ENCODE measurements at regions not wholly inside any gene's neighbourhood (a gene's known extent, or its start where the extent isn't known, plus 50 kb on each side); places are given as distances from the start of the nearest gene placed in this dataset.

- no peak for TF ChIP-seq EP300 (IDR thresholded peaks at IDR 0.05)
- TF ChIP-seq CTCF (IDR thresholded peaks at IDR 0.05) = no peak
- no peak for TF ChIP-seq POLR2AphosphoS5 (IDR thresholded peaks at IDR 0.05)
- no peak for TF ChIP-seq POLR2A (IDR thresholded peaks at IDR 0.05)
- peaks cover 5% of the 10 kb centered on the region for H3K4me1 ChIP-seq
- no peak overlapping the region for H3K4me3 ChIP-seq
- H3K27ac ChIP-seq = no peak overlapping the region
- no peaks in the 10 kb centered on the region for H3K36me3 ChIP-seq
- DNase-seq (ENCODE audit: low spot score in 2 of 2) = no peak
- WGBS = 93% methylated on average over 6 of the region's 6 CpGs
- H3K27me3 ChIP-seq = no peaks in the 10 kb centered on the region
- no peaks in the 10 kb centered on the region for H3K9me3 ChIP-seq
Measured at GRCh38 chr9:19927560-19927959, 138.7 kb upstream of the SLC24A2 start.

GRCh38 chr9:19926774-19927173 is 137.9 kb upstream of the SLC24A2 start:
- 88% methylated on average over 6 of the region's 7 CpGs for WGBS
- H3K27me3 ChIP-seq = no peaks in the 10 kb centered on the region
- no peaks in the 10 kb centered on the region for H3K36me3 ChIP-seq
- TF ChIP-seq POLR2AphosphoS5 (IDR thresholded peaks at IDR 0.05) = no peak
- no peak for TF ChIP-seq POLR2A (IDR thresholded peaks at IDR 0.05)
- TF ChIP-seq CTCF (IDR thresholded peaks at IDR 0.05) = no peak
- no peak for TF ChIP-seq EP300 (IDR thresholded peaks at IDR 0.05)
- no peaks in the 10 kb centered on the region for H3K9me3 ChIP-seq
- no peak for DNase-seq (ENCODE audit: low spot score in 2 of 2)
- no peak overlapping the region for H3K4me3 ChIP-seq
- H3K27ac ChIP-seq = no peak overlapping the region
- peaks cover 5% of the 10 kb centered on the region for H3K4me1 ChIP-seq

DNA sequence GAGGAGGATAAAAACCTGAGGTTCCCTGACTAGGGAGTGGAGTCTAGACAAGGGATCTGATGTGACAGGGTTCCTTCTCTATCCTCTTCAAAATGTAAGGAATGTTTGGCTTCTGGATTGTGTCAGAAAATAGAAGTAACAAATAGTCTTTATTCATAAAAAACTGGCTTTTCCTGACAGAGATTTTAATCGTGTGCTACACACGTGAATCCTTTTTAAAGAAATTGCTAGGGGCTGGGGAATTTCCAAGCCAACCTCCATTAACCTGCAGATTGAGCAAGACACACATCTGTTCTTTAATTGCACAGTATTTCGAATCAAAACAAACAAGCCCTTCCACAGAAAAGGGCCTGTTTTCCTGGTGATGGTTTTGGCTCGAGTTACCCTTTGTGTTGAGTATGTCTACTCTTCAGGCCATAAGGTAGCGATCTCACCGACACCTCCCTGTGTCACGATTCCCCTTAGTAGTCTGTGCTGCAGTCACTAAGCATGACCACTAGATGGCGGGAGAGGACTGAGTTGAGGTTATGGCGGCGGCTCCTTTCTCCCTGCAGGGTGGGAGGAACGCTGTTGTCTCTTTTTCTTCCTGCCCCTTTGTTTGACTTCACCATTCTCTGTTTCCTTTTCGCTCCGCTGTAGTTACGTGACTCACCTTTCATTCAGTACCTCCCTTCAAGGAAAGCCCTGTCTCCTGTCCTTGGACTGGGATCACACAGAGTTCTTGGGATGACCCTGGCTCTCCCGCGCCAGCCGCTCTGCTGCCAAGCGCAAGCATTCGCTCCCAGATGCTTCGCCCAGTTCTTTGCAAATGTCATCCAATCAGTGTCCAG is 137.1 kb upstream of the SLC24A2 start:
- Histone ChIP-seq H3K4me3 (peak overlapping the region; percentile 27), H3K36me3 (no peaks in the 10 kb centered on the region), H3K9me3 (no peaks in the 10 kb centered on the region), H3K27ac (no peak overlapping the region), H3K4me1 (peaks cover 5% of the 10 kb centered on the region), H3K27me3 (no peaks in the 10 kb centered on the region)
- DNase-seq (ENCODE audit: low spot score in 2 of 2) = peak; percentile 70 to 85
- 2% methylated on average over 20 of the region's 20 CpGs for WGBS
- peak; percentile 86 to 93 for TF ChIP-seq CTCF (IDR thresholded peaks at IDR 0.05)
- TF ChIP-seq POLR2AphosphoS5 (IDR thresholded peaks at IDR 0.05) = no peak

- no peak for TF ChIP-seq EP300 (IDR thresholded peaks at IDR 0.05)
- no peak for TF ChIP-seq POLR2A (IDR thresholded peaks at IDR 0.05)
- TF ChIP-seq CTCF (IDR thresholded peaks at IDR 0.05) = no peak
- no peak for TF ChIP-seq POLR2AphosphoS5 (IDR thresholded peaks at IDR 0.05)
- H3K4me1 ChIP-seq = peaks cover 5% of the 10 kb centered on the region
- H3K27ac ChIP-seq = no peak overlapping the region
- no peaks in the 10 kb centered on the region for H3K9me3 ChIP-seq
- H3K36me3 ChIP-seq = no peaks in the 10 kb centered on the region
- H3K27me3 ChIP-seq = no peaks in the 10 kb centered on the region
- DNase-seq (ENCODE audit: low spot score in 2 of 2) = no peak
- whole genome bisulfite sequencing = 90% methylated on average over 2 of the region's 2 CpGs
- no peak overlapping the region for H3K4me3 ChIP-seq
Measured at GRCh38 chr9:19924080-19924479, 135.2 kb upstream of the SLC24A2 start.

DNA sequence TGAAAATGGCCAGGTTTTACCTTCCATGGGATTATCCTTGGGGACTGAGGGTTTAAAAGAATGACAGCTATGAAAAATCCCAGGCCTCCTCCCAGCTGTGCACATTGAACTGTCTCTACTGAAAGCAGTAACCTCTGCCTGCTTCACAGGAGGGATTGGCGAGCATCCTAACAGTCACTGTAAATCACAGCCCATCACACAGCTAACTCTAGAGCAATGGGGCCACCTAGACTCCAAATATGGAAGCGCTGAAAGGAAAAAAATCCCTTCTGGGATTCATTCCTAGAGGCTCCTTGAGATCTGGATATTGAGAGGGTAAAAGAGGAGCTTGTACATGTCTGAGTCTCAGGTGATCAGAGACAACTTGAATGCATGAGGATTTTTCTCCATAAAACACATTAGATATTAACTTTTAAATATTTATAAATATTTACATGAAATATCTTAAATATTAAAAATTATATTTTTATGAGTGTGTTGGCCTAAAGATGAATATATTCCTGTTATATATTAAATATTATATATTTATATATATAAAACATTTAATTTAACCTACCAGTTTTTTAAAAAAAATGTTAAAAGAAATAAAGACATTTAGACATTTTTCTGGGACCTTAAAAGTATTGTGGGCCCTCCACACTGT is 133.8 kb upstream of the SLC24A2 start:
- WGBS = 53% methylated on average over 2 of the region's 2 CpGs

More for the DNA sequence above, 133.8 kb upstream of the SLC24A2 start:
- H3K36me3 ChIP-seq = no peaks in the 10 kb centered on the region
- no peak for DNase-seq (ENCODE audit: low spot score in 2 of 2)
- H3K27ac ChIP-seq = no peak overlapping the region
- H3K9me3 ChIP-seq = no peaks in the 10 kb centered on the region
- H3K27me3 ChIP-seq = no peaks in the 10 kb centered on the region
- TF ChIP-seq CTCF (IDR thresholded peaks at IDR 0.05) (no peak), POLR2A (IDR thresholded peaks at IDR 0.05) (no peak), POLR2AphosphoS5 (IDR thresholded peaks at IDR 0.05) (no peak), EP300 (IDR thresholded peaks at IDR 0.05) (no peak)
- H3K4me1 ChIP-seq = peaks cover 5% of the 10 kb centered on the region
- H3K4me3 ChIP-seq = no peak overlapping the region

Data from suprapubic skin (tissue), 4 donors.